Endothelial cell of umbilical vein (primary cell): ENCODE measurements at regions not wholly inside any gene's neighbourhood (a gene's known extent, or its start where the extent isn't known, plus 50 kb on each side); places are given as distances from the start of the nearest gene placed in this dataset.

Experiments used
- EZH2 ChIP-seq: IDR thresholded peaks from 2 replicates; pipeline ENCODE4 v1.6.1; 2012; ENCODE audit warnings: borderline replicate concordance, low read depth, mild to moderate bottlenecking, moderate library complexity, low read length, inconsistent platforms; ENCODE audit not compliant: severe bottlenecking
- FOS ChIP-seq: IDR thresholded peaks from 2 replicates; pipeline ENCODE4 v1.6.1; 2011; ENCODE audit warnings: mild to moderate bottlenecking, low read length, moderate library complexity, borderline replicate concordance; ENCODE audit not compliant: insufficient read depth
- MYC ChIP-seq: IDR thresholded peaks from one replicate; pipeline ENCODE4 v1.6.1; 2011; ENCODE audit warnings: mild to moderate bottlenecking, low read depth, low read length
- POLR2A ChIP-seq: IDR thresholded peaks from 2 replicates; pipeline ENCODE4 v1.6.1; 2012; ENCODE audit warnings: low read depth, mild to moderate bottlenecking, control low read depth, low read length
- POLR2AphosphoS5 ChIP-seq: IDR thresholded peaks from 2 replicates; pipeline ENCODE4 v1.6.1; 2012; ENCODE audit warnings: low read depth, mild to moderate bottlenecking, control low read depth, low read length, moderate library complexity; ENCODE audit not compliant: insufficient read depth
- TF ChIP-seq, protein P1 (sequence below), 2 donors: IDR thresholded peaks; 1 replicate in 1 of 2; 2 replicates in 1 of 2; pipeline ENCODE4 v1.5.1; 2011; ENCODE audit warnings: low read length in 2 of 2, mild to moderate bottlenecking in 2 of 2, moderate library complexity in 2 of 2, control low read depth in 1 of 2, inconsistent platforms in 1 of 2, low read depth in 1 of 2; ENCODE audit not compliant: insufficient read depth in 1 of 2; ENCODE audit errors: extremely low read depth in 1 of 2
- TF ChIP-seq, protein P2 (sequence below): IDR thresholded peaks from 2 replicates; pipeline ENCODE4 v1.6.1; 2011; ENCODE audit not compliant: insufficient read depth, insufficient read length

DNA sequence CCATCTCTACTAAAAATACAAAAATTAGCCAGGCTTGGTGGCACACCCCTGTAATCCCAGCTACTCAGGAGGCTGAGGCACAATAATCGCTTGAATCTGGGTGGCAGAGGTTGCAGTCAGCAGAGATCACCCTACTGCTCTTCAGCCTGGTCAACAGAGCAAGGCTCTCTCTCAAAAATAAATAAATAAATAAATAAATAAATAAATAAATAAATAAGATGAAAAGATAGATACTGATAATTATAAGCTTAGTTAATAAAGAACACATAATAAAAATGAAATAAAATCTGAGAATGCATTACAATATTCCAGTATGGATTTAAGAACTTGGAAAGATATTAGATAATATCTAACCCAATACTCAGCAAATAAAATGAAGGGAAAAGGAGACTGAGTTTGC, 235.9 kb upstream of the DAB1 start:
- TF ChIP-seq, protein P1, sequence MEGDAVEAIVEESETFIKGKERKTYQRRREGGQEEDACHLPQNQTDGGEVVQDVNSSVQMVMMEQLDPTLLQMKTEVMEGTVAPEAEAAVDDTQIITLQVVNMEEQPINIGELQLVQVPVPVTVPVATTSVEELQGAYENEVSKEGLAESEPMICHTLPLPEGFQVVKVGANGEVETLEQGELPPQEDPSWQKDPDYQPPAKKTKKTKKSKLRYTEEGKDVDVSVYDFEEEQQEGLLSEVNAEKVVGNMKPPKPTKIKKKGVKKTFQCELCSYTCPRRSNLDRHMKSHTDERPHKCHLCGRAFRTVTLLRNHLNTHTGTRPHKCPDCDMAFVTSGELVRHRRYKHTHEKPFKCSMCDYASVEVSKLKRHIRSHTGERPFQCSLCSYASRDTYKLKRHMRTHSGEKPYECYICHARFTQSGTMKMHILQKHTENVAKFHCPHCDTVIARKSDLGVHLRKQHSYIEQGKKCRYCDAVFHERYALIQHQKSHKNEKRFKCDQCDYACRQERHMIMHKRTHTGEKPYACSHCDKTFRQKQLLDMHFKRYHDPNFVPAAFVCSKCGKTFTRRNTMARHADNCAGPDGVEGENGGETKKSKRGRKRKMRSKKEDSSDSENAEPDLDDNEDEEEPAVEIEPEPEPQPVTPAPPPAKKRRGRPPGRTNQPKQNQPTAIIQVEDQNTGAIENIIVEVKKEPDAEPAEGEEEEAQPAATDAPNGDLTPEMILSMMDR (IDR thresholded peaks at IDR 0.05; ENCODE audit: extremely low read depth in 1 of 2, insufficient read depth in 1 of 2, low read depth in 1 of 2, low read length in 2 of 2), result no peak
- TF ChIP-seq POLR2AphosphoS5, result no peak
- TF ChIP-seq, protein P2, sequence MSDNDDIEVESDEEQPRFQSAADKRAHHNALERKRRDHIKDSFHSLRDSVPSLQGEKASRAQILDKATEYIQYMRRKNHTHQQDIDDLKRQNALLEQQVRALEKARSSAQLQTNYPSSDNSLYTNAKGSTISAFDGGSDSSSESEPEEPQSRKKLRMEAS, result no peak
- TF ChIP-seq POLR2A, result no peak
- no peak for TF ChIP-seq FOS
- TF ChIP-seq EZH2, result no peak
- no peak for TF ChIP-seq MYC
